H1 (cell line): ENCODE measurements at regions not wholly inside any gene's neighbourhood (a gene's known extent, or its start where the extent isn't known, plus 50 kb on each side); places are given as distances from the start of the nearest gene placed in this dataset.

Experiments used
- BRCA1 ChIP-seq: IDR thresholded peaks from 2 replicates; pipeline ENCODE4 v1.6.1; 2012; ENCODE audit warnings: low read depth, low read length, improper control_type of control experiment
- CEBPB ChIP-seq: IDR thresholded peaks from 2 replicates; pipeline ENCODE4 v1.6.1; 2012; ENCODE audit warnings: low read depth, low read length
- CTBP2 ChIP-seq: IDR thresholded peaks from 2 replicates; pipeline ENCODE4 v1.7.0; 2011; ENCODE audit warnings: borderline replicate concordance, mild to moderate bottlenecking, moderate library complexity, mixed read lengths, low read length; ENCODE audit not compliant: insufficient read depth, insufficient read length
- EZH2 ChIP-seq: fragments of 200-600 bp; sonication (generic); IDR thresholded peaks from 2 replicates; pipeline ENCODE4 v1.7.1; 2012; ENCODE audit warnings: low read depth, mild to moderate bottlenecking, moderate library complexity, low read length, inconsistent platforms; ENCODE audit not compliant: severe bottlenecking
- HDAC2 ChIP-seq, 2 experiments: fragments of 300-600 bp in 1 of 2; sonication (generic) in 1 of 2; IDR thresholded peaks; 2 replicates each; pipeline ENCODE4 v1.6.1; 2011 to 2012; ENCODE audit warnings: low read depth in 2 of 2, low read length in 2 of 2, mild to moderate bottlenecking in 2 of 2, moderate library complexity in 2 of 2, borderline replicate concordance in 1 of 2, inconsistent platforms in 1 of 2
- JUN ChIP-seq: IDR thresholded peaks from 2 replicates; pipeline ENCODE4 v1.6.1; 2011; ENCODE audit warnings: low read depth, mild to moderate bottlenecking, improper control_type of control experiment, low read length
- MAFK ChIP-seq: IDR thresholded peaks from 2 replicates; pipeline ENCODE4 v1.6.1; 2012; ENCODE audit warnings: low read depth, mild to moderate bottlenecking, improper control_type of control experiment, low read length
- RNF2 ChIP-seq: fragments of 200-900, 300-1000 bp; sonication (generic); IDR thresholded peaks from 2 replicates; pipeline ENCODE4 v1.7.1; 2016; ENCODE audit warnings: borderline replicate concordance, low read depth, mild to moderate bottlenecking, antibody characterized with exemption, low read length; ENCODE audit not compliant: poor library complexity, severe bottlenecking; ENCODE audit errors: missing control alignments
- SIN3A ChIP-seq, 2 experiments: IDR thresholded peaks in 1 of 2; conservative IDR thresholded peaks in 1 of 2; 2 replicates each; pipeline ENCODE4 v1.6.1; 2011 to 2012; ENCODE audit warnings: low read length in 2 of 2, improper control_type of control experiment in 1 of 2, low read depth in 1 of 2, mild to moderate bottlenecking in 1 of 2
- TAF7 ChIP-seq: optimal IDR thresholded peaks from 2 replicates; pipeline ENCODE3; 2011; ENCODE audit warnings: low read depth, mild to moderate bottlenecking, inconsistent platforms, low read length, moderate library complexity, borderline replicate concordance
- TF ChIP-seq, protein P1 (sequence below): fragments of 300-600 bp; sonication (generic); IDR thresholded peaks from 2 replicates; pipeline ENCODE4 v1.7.1; 2012; ENCODE audit warnings: low read length, moderate library complexity, mild to moderate bottlenecking, inconsistent platforms; ENCODE audit not compliant: insufficient replicate concordance

DNA sequence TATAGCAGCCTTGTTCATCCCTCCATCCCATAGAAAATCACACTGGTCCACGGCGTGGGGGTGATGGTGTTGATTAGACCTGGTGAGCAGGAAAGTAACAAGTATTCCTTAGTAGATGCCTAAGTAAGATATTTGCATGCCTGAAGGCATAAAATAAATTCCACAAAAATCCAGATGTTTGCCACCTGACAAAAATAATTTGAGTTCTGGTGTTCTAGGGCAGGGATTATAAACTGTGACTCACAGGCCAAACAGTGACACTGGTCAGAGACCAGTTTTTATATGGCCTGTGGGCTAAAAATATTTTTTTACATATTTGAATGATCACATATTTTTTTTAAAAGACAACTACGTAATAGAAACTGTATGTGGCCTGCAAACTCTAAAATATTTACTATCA, 310.7 kb downstream of the RFC3 start (continued):
- TF ChIP-seq, protein P1, sequence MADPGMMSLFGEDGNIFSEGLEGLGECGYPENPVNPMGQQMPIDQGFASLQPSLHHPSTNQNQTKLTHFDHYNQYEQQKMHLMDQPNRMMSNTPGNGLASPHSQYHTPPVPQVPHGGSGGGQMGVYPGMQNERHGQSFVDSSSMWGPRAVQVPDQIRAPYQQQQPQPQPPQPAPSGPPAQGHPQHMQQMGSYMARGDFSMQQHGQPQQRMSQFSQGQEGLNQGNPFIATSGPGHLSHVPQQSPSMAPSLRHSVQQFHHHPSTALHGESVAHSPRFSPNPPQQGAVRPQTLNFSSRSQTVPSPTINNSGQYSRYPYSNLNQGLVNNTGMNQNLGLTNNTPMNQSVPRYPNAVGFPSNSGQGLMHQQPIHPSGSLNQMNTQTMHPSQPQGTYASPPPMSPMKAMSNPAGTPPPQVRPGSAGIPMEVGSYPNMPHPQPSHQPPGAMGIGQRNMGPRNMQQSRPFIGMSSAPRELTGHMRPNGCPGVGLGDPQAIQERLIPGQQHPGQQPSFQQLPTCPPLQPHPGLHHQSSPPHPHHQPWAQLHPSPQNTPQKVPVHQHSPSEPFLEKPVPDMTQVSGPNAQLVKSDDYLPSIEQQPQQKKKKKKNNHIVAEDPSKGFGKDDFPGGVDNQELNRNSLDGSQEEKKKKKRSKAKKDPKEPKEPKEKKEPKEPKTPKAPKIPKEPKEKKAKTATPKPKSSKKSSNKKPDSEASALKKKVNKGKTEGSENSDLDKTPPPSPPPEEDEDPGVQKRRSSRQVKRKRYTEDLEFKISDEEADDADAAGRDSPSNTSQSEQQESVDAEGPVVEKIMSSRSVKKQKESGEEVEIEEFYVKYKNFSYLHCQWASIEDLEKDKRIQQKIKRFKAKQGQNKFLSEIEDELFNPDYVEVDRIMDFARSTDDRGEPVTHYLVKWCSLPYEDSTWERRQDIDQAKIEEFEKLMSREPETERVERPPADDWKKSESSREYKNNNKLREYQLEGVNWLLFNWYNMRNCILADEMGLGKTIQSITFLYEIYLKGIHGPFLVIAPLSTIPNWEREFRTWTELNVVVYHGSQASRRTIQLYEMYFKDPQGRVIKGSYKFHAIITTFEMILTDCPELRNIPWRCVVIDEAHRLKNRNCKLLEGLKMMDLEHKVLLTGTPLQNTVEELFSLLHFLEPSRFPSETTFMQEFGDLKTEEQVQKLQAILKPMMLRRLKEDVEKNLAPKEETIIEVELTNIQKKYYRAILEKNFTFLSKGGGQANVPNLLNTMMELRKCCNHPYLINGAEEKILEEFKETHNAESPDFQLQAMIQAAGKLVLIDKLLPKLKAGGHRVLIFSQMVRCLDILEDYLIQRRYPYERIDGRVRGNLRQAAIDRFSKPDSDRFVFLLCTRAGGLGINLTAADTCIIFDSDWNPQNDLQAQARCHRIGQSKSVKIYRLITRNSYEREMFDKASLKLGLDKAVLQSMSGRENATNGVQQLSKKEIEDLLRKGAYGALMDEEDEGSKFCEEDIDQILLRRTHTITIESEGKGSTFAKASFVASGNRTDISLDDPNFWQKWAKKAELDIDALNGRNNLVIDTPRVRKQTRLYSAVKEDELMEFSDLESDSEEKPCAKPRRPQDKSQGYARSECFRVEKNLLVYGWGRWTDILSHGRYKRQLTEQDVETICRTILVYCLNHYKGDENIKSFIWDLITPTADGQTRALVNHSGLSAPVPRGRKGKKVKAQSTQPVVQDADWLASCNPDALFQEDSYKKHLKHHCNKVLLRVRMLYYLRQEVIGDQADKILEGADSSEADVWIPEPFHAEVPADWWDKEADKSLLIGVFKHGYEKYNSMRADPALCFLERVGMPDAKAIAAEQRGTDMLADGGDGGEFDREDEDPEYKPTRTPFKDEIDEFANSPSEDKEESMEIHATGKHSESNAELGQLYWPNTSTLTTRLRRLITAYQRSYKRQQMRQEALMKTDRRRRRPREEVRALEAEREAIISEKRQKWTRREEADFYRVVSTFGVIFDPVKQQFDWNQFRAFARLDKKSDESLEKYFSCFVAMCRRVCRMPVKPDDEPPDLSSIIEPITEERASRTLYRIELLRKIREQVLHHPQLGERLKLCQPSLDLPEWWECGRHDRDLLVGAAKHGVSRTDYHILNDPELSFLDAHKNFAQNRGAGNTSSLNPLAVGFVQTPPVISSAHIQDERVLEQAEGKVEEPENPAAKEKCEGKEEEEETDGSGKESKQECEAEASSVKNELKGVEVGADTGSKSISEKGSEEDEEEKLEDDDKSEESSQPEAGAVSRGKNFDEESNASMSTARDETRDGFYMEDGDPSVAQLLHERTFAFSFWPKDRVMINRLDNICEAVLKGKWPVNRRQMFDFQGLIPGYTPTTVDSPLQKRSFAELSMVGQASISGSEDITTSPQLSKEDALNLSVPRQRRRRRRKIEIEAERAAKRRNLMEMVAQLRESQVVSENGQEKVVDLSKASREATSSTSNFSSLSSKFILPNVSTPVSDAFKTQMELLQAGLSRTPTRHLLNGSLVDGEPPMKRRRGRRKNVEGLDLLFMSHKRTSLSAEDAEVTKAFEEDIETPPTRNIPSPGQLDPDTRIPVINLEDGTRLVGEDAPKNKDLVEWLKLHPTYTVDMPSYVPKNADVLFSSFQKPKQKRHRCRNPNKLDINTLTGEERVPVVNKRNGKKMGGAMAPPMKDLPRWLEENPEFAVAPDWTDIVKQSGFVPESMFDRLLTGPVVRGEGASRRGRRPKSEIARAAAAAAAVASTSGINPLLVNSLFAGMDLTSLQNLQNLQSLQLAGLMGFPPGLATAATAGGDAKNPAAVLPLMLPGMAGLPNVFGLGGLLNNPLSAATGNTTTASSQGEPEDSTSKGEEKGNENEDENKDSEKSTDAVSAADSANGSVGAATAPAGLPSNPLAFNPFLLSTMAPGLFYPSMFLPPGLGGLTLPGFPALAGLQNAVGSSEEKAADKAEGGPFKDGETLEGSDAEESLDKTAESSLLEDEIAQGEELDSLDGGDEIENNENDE: no peak
- TF ChIP-seq JUN (no peak), RNF2 (no peak), CEBPB (no peak), MAFK (no peak), SIN3A (conservative IDR thresholded peaks at IDR 0.05 in 1 of 2, IDR thresholded peaks at IDR 0.05 in 1 of 2; ENCODE audit: low read depth in 1 of 2, low read length in 2 of 2) (no peak), TAF7 (no peak), BRCA1 (no peak), HDAC2 (IDR thresholded peaks at IDR 0.05; ENCODE audit: borderline replicate concordance in 1 of 2, low read depth in 2 of 2, low read length in 2 of 2) (no peak), CTBP2 (no peak), EZH2 (no peak)
